Adrenal gland (tissue), 9 donors: ENCODE measurements at regions not wholly inside any gene's neighbourhood (a gene's known extent, or its start where the extent isn't known, plus 50 kb on each side); places are given as distances from the start of the nearest gene placed in this dataset.

ENCODE experiments used
- DNase-seq, 7 donors: peaks; one replicate each; pipeline ENCODE4 v3.0.0-alpha.2; 2019 to 2020
- H3K27ac ChIP-seq, 5 donors: fragments of 200-600 bp; sonication (generic) in 4 of 5; 1 replicate in 3 of 5; 2 replicates in 2 of 5; pipeline versions ENCODE4 v1.5.1 to v1.8.0; 2016 to 2020; ENCODE audit warnings: mild to moderate bottlenecking in 1 of 5
- H3K27me3 ChIP-seq: fragments of 200-600 bp; 2 replicates; pipeline ENCODE4 v1.8.0; 2021
- H3K36me3 ChIP-seq, 2 donors: fragments of 200-600 bp; replicated peaks in 1 of 2; 1 replicate in 1 of 2; 2 replicates in 1 of 2; pipeline versions ENCODE4 v1.5.1 to v1.8.0; 2018 to 2022
- H3K4me1 ChIP-seq, 2 donors: fragments of 200-600 bp; replicated peaks in 1 of 2; 1 replicate in 1 of 2; 2 replicates in 1 of 2; pipeline versions ENCODE4 v1.5.1 to v1.8.0; 2018 to 2021
- H3K4me3 ChIP-seq, 4 donors: fragments of 200-600 bp; sonication (generic) in 3 of 4; one replicate each; pipeline ENCODE4 v1.5.1; 2016 to 2018
- H3K9me3 ChIP-seq, 3 donors: fragments of 200-600 bp; sonication (generic) in 1 of 3; replicated peaks in 1 of 3; 1 replicate in 2 of 3; 2 replicates in 1 of 3; pipeline versions ENCODE4 v1.5.1 to v1.8.0; 2016 to 2021
- CTCF ChIP-seq, 6 experiments: fragments of 450-650 bp in 4 of 6; fragments of 200-600 bp in 2 of 6; sonication (generic) in 1 of 6; IDR thresholded peaks; 1 replicate in 5 of 6; 2 replicates in 1 of 6; pipeline versions ENCODE4 v1.5.1 to v1.8.0; 2016 to 2021; ENCODE audit warnings: antibody characterized with exemption in 6 of 6, mild to moderate bottlenecking in 2 of 6, moderate library complexity in 1 of 6
- POLR2A ChIP-seq, 2 donors: fragments of 450-650 bp; IDR thresholded peaks; one replicate each; pipeline ENCODE4 v1.6.1; 2017; ENCODE audit warnings: antibody characterized with exemption in 2 of 2, mild to moderate bottlenecking in 2 of 2, moderate library complexity in 1 of 2
- WGBS, 4 donors: extraction: QIAGEN DNeasy Blood & Tissue Kit in 2 of 4; methylation state at CpG; one replicate each; pipeline versions ENCODE4 v1.1.5 to v1.1.7; 2013 to 2017; 5-methylcytosine and 5-hydroxymethylcytosine counted together
- intact Hi-C, 2 donors: fragments of 100-400 bp; cut with DNase I; formaldehyde crosslinking; loops; one replicate each; pipeline versions ENCODE4 v1.14.1 to v1.15.0; 2022 to 2023
- donor health status: healthy with polysubstance abuse.
- donor health status: Bipolar disorder and iron deficiency.
- donor health status: DM: yes; HTN: yes; CAD: no.
- donor health status: DM: no; HTN: no; CAD: no.
- donor health status: DM: no; HTN: no; CAD: no.

GRCh38 chr6:158912655-158913054, 87.3 kb downstream of the RSPH3 start:
- intact Hi-C loops = no loop called here
- no peaks in the 10 kb centered on the region for H3K4me1 ChIP-seq
- no peak for TF ChIP-seq POLR2A (IDR thresholded peaks at IDR 0.05)
- TF ChIP-seq CTCF (IDR thresholded peaks at IDR 0.05) = no peak
- no peaks in the 10 kb centered on the region for H3K27me3 ChIP-seq
- WGBS, 4 donors = 78 to 97% (median 94%) methylated on average over 2 of the region's 2 CpGs
- no peak overlapping the region for H3K4me3 ChIP-seq
- H3K27ac ChIP-seq = no peak overlapping the region
- no peak for DNase-seq
- H3K9me3 ChIP-seq = no peaks in the 10 kb centered on the region
- H3K36me3 ChIP-seq = no peaks in the 10 kb centered on the region

GRCh38 chr6:158911746-158912480, 88.1 kb downstream of the RSPH3 start:
- no peaks in the 10 kb centered on the region for H3K9me3 ChIP-seq
- H3K4me3 ChIP-seq = no peak overlapping the region
- 70 to 72% (median 72%) methylated on average over 4 to 5 of the region's 5 CpGs for WGBS, 4 donors
- no peaks in the 10 kb centered on the region for H3K4me1 ChIP-seq
- TF ChIP-seq CTCF (IDR thresholded peaks at IDR 0.05) (no peak), POLR2A (IDR thresholded peaks at IDR 0.05) (no peak)
- DNase-seq = no peak
- H3K27me3 ChIP-seq = no peaks in the 10 kb centered on the region
- H3K36me3 ChIP-seq = no peaks in the 10 kb centered on the region
- intact Hi-C loops = no loop called here
- H3K27ac ChIP-seq = no peak overlapping the region

- Histone ChIP-seq H3K36me3 (no peaks in the 10 kb centered on the region), H3K4me3 (no peak overlapping the region), H3K27me3 (no peaks in the 10 kb centered on the region), H3K27ac (no peak overlapping the region), H3K9me3 (peaks cover 0 to 4% (median 0%) of the 10 kb centered on the region in 3 donors), H3K4me1 (no peaks in the 10 kb centered on the region)
- 69 to 75% (median 71%) methylated on average over 12 of the region's 12 CpGs for WGBS, 4 donors
- DNase-seq = no peak
- TF ChIP-seq CTCF (IDR thresholded peaks at IDR 0.05) (no peak), POLR2A (IDR thresholded peaks at IDR 0.05) (no peak)
- intact Hi-C loops = no loop called here
Measured at GRCh38 chr6:158910484-158911440, 89.2 kb downstream of the RSPH3 start.

- intact Hi-C loops = no loop called here
- Histone ChIP-seq H3K9me3 (peaks cover 0 to 12% (median 4%) of the 10 kb centered on the region in 3 donors), H3K4me3 (no peak overlapping the region), H3K27ac (no peak overlapping the region), H3K4me1 (no peaks in the 10 kb centered on the region), H3K36me3 (no peaks in the 10 kb centered on the region), H3K27me3 (no peaks in the 10 kb centered on the region)
- no peak for DNase-seq
- 70 to 81% (median 72%) methylated on average over 13 of the region's 13 CpGs for WGBS, 4 donors
- no peak for TF ChIP-seq CTCF (IDR thresholded peaks at IDR 0.05)
- TF ChIP-seq POLR2A (IDR thresholded peaks at IDR 0.05) = no peak
Measured at GRCh38 chr6:158909938-158910337, 90.1 kb downstream of the RSPH3 start.
